SK-N-SH (cell line): ENCODE measurements at regions not wholly inside any gene's neighbourhood (a gene's known extent, or its start where the extent isn't known, plus 50 kb on each side); places are given as distances from the start of the nearest gene placed in this dataset.

Source experiments
- CTCF ChIA-PET: fragments of 300-600, 350-600 bp; formaldehyde crosslinking; extraction: SDS; loops from one replicate; lab custom pipeline; 2021; lab: Yijun Ruan, JAX
- POLR2A ChIA-PET: fragments of 350-600 bp; sonication (Branson Sonifier 250); formaldehyde crosslinking; extraction: SDS; loops from one replicate; lab custom pipeline; 2020; ENCODE audit warnings: antibody characterized with exemption, inconsistent platforms; lab: Yijun Ruan, JAX
- DNase-seq: peaks from one replicate; pipeline ENCODE4 v3.0.0; 2012
- H2AFZ ChIP-seq: fragments of 200-600 bp; sonication (generic); 2 replicates; pipeline ENCODE4 v1.8.1; 2016; ENCODE audit warnings: antibody characterized with exemption, mild to moderate bottlenecking, low read depth
- H3F3A ChIP-seq: fragments of 200-600 bp; sonication (generic); replicated peaks from 2 replicates; pipeline ENCODE3; 2016; ENCODE audit warnings: antibody characterized with exemption, mild to moderate bottlenecking; ENCODE audit not compliant: insufficient read depth
- H3K27ac ChIP-seq, 2 experiments: fragments of 200-500 bp in 1 of 2; fragments of 200-600 bp in 1 of 2; sonication (Bioruptor generic) in 1 of 2; sonication (generic), shearing (Covaris generic) in 1 of 2; 2 replicates each; pipeline versions ENCODE4 v1.5.1 to v1.6.1; 2014 to 2016; ENCODE audit warnings: low read depth in 2 of 2, inconsistent platforms in 1 of 2, low read length in 1 of 2, mild to moderate bottlenecking in 1 of 2, mixed read lengths in 1 of 2
- H3K27me3 ChIP-seq: fragments of 200-600 bp; sonication (generic), shearing (Covaris generic); 2 replicates; pipeline ENCODE4 v1.6.1; 2016; ENCODE audit warnings: mixed run types; ENCODE audit not compliant: insufficient read depth
- H3K36me3 ChIP-seq, 2 experiments: fragments of 200-500 bp in 1 of 2; fragments of 200-600 bp in 1 of 2; sonication (Bioruptor generic) in 1 of 2; sonication (generic) in 1 of 2; replicated peaks in 1 of 2; 2 replicates each; pipeline versions ENCODE3 to v1.5.1; 2014 to 2016; ENCODE audit warnings: low read length in 1 of 2, mild to moderate bottlenecking in 1 of 2; ENCODE audit not compliant: insufficient read depth in 2 of 2, control insufficient read depth in 1 of 2
- H3K4me1 ChIP-seq, 2 experiments: fragments of 200-500 bp in 1 of 2; fragments of 200-600 bp in 1 of 2; sonication (Bioruptor generic) in 1 of 2; sonication (generic), shearing (Covaris generic) in 1 of 2; 2 replicates each; pipeline versions ENCODE4 v1.5.1 to v1.6.1; 2014 to 2016; ENCODE audit warnings: low read depth in 1 of 2, low read length in 1 of 2, mixed run types in 1 of 2; ENCODE audit not compliant: insufficient read depth in 2 of 2, control insufficient read depth in 1 of 2
- H3K4me2 ChIP-seq: fragments of 200-600 bp; sonication (generic), shearing (Covaris generic); 2 replicates; pipeline ENCODE4 v1.6.1; 2017; ENCODE audit warnings: mixed run types
- H3K4me3 ChIP-seq, 2 experiments: fragments of 200-500 bp in 1 of 2; fragments of 200-600 bp in 1 of 2; sonication (Bioruptor generic) in 1 of 2; sonication (generic), shearing (Covaris generic) in 1 of 2; 2 replicates each; pipeline versions ENCODE4 v1.5.1 to v1.8.1; 2014 to 2016; ENCODE audit warnings: low read depth in 2 of 2, inconsistent platforms in 1 of 2, low read length in 1 of 2, mild to moderate bottlenecking in 1 of 2, mixed read lengths in 1 of 2, moderate library complexity in 1 of 2
- H3K79me2 ChIP-seq: fragments of 200-600 bp; sonication (generic); 2 replicates; pipeline ENCODE4 v1.8.1; 2017; ENCODE audit warnings: mild to moderate bottlenecking; ENCODE audit not compliant: insufficient read depth
- H3K9ac ChIP-seq: fragments of 200-600 bp; sonication (generic); 2 replicates; pipeline ENCODE4 v1.6.1; 2017; ENCODE audit warnings: mixed run types
- H3K9me2 ChIP-seq: fragments of 200-600 bp; sonication (generic); 2 replicates; pipeline ENCODE4 v1.6.1; 2017; ENCODE audit warnings: mixed run types
- H3K9me3 ChIP-seq: fragments of 200-600 bp; sonication (generic); 2 replicates; pipeline ENCODE4 v1.6.1; 2017; ENCODE audit warnings: mixed run types, mild to moderate bottlenecking, moderate library complexity
- H4K20me1 ChIP-seq: fragments of 200-600 bp; sonication (generic); 2 replicates; pipeline ENCODE4 v1.6.1; 2017; ENCODE audit warnings: mild to moderate bottlenecking, mixed run types; ENCODE audit not compliant: insufficient read depth
- CTCF ChIP-seq: fragments of 200-600 bp; sonication (generic); IDR thresholded peaks from 2 replicates; pipeline ENCODE4 v1.6.1; 2017; ENCODE audit warnings: antibody characterized with exemption, mild to moderate bottlenecking, moderate library complexity
- EP300 ChIP-seq, 2 experiments: IDR thresholded peaks; 2 replicates each; pipeline versions ENCODE4 v1.4.0 to v1.6.1; 2012; ENCODE audit warnings: borderline replicate concordance in 1 of 2, low read depth in 1 of 2, low read length in 1 of 2
- EZH2phosphoT487 ChIP-seq: fragments of 200-600 bp; sonication (generic); IDR thresholded peaks from 2 replicates; pipeline ENCODE4 v1.6.1; 2017; ENCODE audit warnings: low read depth, mixed run types, mild to moderate bottlenecking, antibody characterized with exemption, moderate library complexity, borderline replicate concordance
- FOSL2 ChIP-seq: IDR thresholded peaks from 2 replicates; pipeline ENCODE4 v1.4.0; 2012; ENCODE audit warnings: low read depth, mild to moderate bottlenecking, moderate library complexity, borderline replicate concordance
- FOXJ3 ChIP-seq: sonication (generic); formaldehyde crosslinking; IDR thresholded peaks from 2 replicates; pipeline ENCODE4 v1.5.1; 2020; ENCODE audit warnings: mild to moderate bottlenecking, missing genetic modification reagents
- FOXM1 ChIP-seq: IDR thresholded peaks from 2 replicates; pipeline ENCODE4 v1.4.0; 2012; ENCODE audit warnings: low read depth, mild to moderate bottlenecking
- MXI1 ChIP-seq: IDR thresholded peaks from 2 replicates; pipeline ENCODE4 v1.6.1; 2012; ENCODE audit warnings: mild to moderate bottlenecking, low read depth, low read length, improper control_type of control experiment
- NFIC ChIP-seq: IDR thresholded peaks from 2 replicates; pipeline ENCODE4 v1.4.0; 2012; ENCODE audit warnings: borderline replicate concordance
- REST ChIP-seq: IDR thresholded peaks from 2 replicates; pipeline ENCODE4 v1.6.1; 2012; ENCODE audit warnings: mild to moderate bottlenecking, low read depth, low read length, moderate library complexity
- RXRA ChIP-seq: IDR thresholded peaks from 2 replicates; pipeline ENCODE4 v1.4.0; 2012; ENCODE audit warnings: low read depth, mild to moderate bottlenecking, borderline replicate concordance
- SIN3A ChIP-seq: IDR thresholded peaks from 2 replicates; pipeline ENCODE4 v1.6.1; 2012; ENCODE audit warnings: low read depth, mild to moderate bottlenecking, low read length, moderate library complexity, borderline replicate concordance
- SMC3 ChIP-seq: IDR thresholded peaks from 2 replicates; pipeline ENCODE4 v1.6.1; 2012; ENCODE audit warnings: low read depth, low read length, improper control_type of control experiment
- TAF1 ChIP-seq: IDR thresholded peaks from 2 replicates; pipeline ENCODE4 v1.6.1; 2012; ENCODE audit warnings: low read depth, mild to moderate bottlenecking, low read length, moderate library complexity, borderline replicate concordance
- TCF12 ChIP-seq: IDR thresholded peaks from 2 replicates; pipeline ENCODE4 v1.4.0; 2012
- USF1 ChIP-seq: IDR thresholded peaks from 2 replicates; pipeline ENCODE4 v1.4.0; 2012; ENCODE audit warnings: low read depth, borderline replicate concordance
- YY1 ChIP-seq: IDR thresholded peaks from 2 replicates; pipeline ENCODE4 v1.4.0; 2012; ENCODE audit warnings: low read depth, mild to moderate bottlenecking
- WGBS: methylation state at CpG from one replicate; pipeline ENCODE4 v1.1.6; 2017; ENCODE audit warnings: low lambda C conversion rate; 5-methylcytosine and 5-hydroxymethylcytosine counted together
- TF ChIP-seq, protein P1 (sequence below): IDR thresholded peaks from 2 replicates; pipeline ENCODE4; 2012

- H3K79me2 ChIP-seq, result no peaks in the 10 kb centered on the region
- WGBS, result 28% methylated on average over 2 of the region's 2 CpGs
- H3K4me3 ChIP-seq, result no peak overlapping the region
- ChIA-PET POLR2A (no interaction called here), CTCF (interaction anchor here (1.5 kb wide), 1 partner anchor 16 kb away, joined by 3 read pairs; no protein-coding TSS in a partner anchor)
- H3K36me3 ChIP-seq, result no peaks in the 10 kb centered on the region
- no peak overlapping the region for H3K9ac ChIP-seq
- H3K27ac ChIP-seq, result no peak overlapping the region
- H3K9me3 ChIP-seq, result no peaks in the 10 kb centered on the region
- TF ChIP-seq TAF1, result no peak
- no peak for TF ChIP-seq USF1
- no peak for TF ChIP-seq SMC3
- no peak for TF ChIP-seq RXRA
- no peak for TF ChIP-seq FOXJ3
- TF ChIP-seq SIN3A, result no peak
- TF ChIP-seq CTCF, result no peak
- no peak for TF ChIP-seq MXI1
- no peak for TF ChIP-seq REST
- no peak for TF ChIP-seq FOXM1
- no peak for TF ChIP-seq EP300 (IDR thresholded peaks at IDR 0.05; ENCODE audit: borderline replicate concordance in 1 of 2, low read depth in 1 of 2, low read length in 1 of 2)
- no peak for TF ChIP-seq TCF12
- TF ChIP-seq FOSL2, result no peak
- TF ChIP-seq EZH2phosphoT487, result no peak
- TF ChIP-seq YY1, result no peak
- no peak for TF ChIP-seq NFIC
- TF ChIP-seq, protein P1, sequence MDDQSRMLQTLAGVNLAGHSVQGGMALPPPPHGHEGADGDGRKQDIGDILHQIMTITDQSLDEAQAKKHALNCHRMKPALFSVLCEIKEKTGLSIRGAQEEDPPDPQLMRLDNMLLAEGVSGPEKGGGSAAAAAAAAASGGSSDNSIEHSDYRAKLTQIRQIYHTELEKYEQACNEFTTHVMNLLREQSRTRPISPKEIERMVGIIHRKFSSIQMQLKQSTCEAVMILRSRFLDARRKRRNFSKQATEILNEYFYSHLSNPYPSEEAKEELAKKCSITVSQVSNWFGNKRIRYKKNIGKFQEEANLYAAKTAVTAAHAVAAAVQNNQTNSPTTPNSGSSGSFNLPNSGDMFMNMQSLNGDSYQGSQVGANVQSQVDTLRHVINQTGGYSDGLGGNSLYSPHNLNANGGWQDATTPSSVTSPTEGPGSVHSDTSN, result no peak
- TF ChIP-seq, all 33 proteins: peak for 0
- no peaks in the 10 kb centered on the region for H3K9me2 ChIP-seq
- no peak overlapping the region for H2AFZ ChIP-seq
- H4K20me1 ChIP-seq, result no peaks in the 10 kb centered on the region
- no peaks in the 10 kb centered on the region for H3K27me3 ChIP-seq
- H3K4me1 ChIP-seq, result no peaks in the 10 kb centered on the region
- DNase-seq, result no peak
- no peaks in the 10 kb centered on the region for H3F3A ChIP-seq
- H3K4me2 ChIP-seq, result no peak overlapping the region
Observed at GRCh38 chr2:115908731-115909130, 1466.3 kb downstream of the DPP10 start.
